A673 (cell line): ENCODE measurements at regions not wholly inside any gene's neighbourhood (a gene's known extent, or its start where the extent isn't known, plus 50 kb on each side); places are given as distances from the start of the nearest gene placed in this dataset.

Experiments
- BruUV-seq: library from RNA; stranded (reverse); fragments of 400-500 nt; replicated peaks from 2 replicates; lab custom pipeline; 2021; lab: Mats Ljungman, UMichigan
- CTCF ChIA-PET: fragments of 300-600 bp; sonication (Branson Sonifier 250); formaldehyde crosslinking; loops from one replicate; lab custom pipeline; 2022; ENCODE audit warnings: antibody characterized with exemption; lab: Charles Lee
- POLR2A ChIA-PET: fragments of 300-600 bp; sonication (Branson Sonifier 250); formaldehyde crosslinking; loops from one replicate; lab custom pipeline; 2022; ENCODE audit warnings: antibody characterized with exemption; ENCODE audit not compliant: low non-redundant PET; lab: Charles Lee
- DNase-seq: peaks from one replicate; pipeline ENCODE4 v3.0.0-alpha.2; 2015; ENCODE audit warnings: low spot score
- H3K27ac ChIP-seq: fragments of 200-600 bp; sonication (generic); 2 replicates; pipeline ENCODE4 v1.5.1; 2016; ENCODE audit warnings: mixed run types, low read depth, mild to moderate bottlenecking, mixed read lengths, antibody characterized with exemption, low read length; ENCODE audit not compliant: poor library complexity, severe bottlenecking
- H3K27me3 ChIP-seq: fragments of 200-600 bp; sonication (generic); replicated peaks from 2 replicates; pipeline ENCODE4 v1.6.1; 2017; ENCODE audit warnings: mixed run types, low read depth, mild to moderate bottlenecking, mixed read lengths, antibody characterized with exemption, low read length; ENCODE audit not compliant: insufficient read depth, poor library complexity
- H3K36me3 ChIP-seq: fragments of 200-600 bp; sonication (generic); 2 replicates; pipeline ENCODE4 v1.6.1; 2016; ENCODE audit warnings: mixed run types, mild to moderate bottlenecking, mixed read lengths, antibody characterized with exemption, low read length; ENCODE audit not compliant: insufficient read depth, poor library complexity, severe bottlenecking
- H3K4me1 ChIP-seq: fragments of 200-600 bp; sonication (generic); 2 replicates; pipeline ENCODE4 v1.6.1; 2017; ENCODE audit warnings: mixed run types, mild to moderate bottlenecking, mixed read lengths, antibody characterized with exemption, low read length; ENCODE audit not compliant: insufficient read depth, poor library complexity, severe bottlenecking
- H3K4me3 ChIP-seq: fragments of 200-600 bp; sonication (generic); 2 replicates; pipeline ENCODE4 v1.5.1; 2016; ENCODE audit warnings: low read depth, mixed run types, mild to moderate bottlenecking, mixed read lengths, low read length; ENCODE audit not compliant: poor library complexity, severe bottlenecking
- H3K9me3 ChIP-seq: fragments of 200-600 bp; sonication (generic); 2 replicates; pipeline ENCODE4 v1.6.1; 2016; ENCODE audit warnings: mixed run types, low read depth, mild to moderate bottlenecking, mixed read lengths, antibody characterized with exemption, low read length; ENCODE audit not compliant: poor library complexity, severe bottlenecking
- CTCF ChIP-seq: fragments of 300-800, 200-600 bp; sonication (generic); conservative IDR thresholded peaks from 2 replicates; pipeline ENCODE4 v1.5.1; 2017; ENCODE audit warnings: low read depth, mild to moderate bottlenecking, antibody characterized with exemption, low read length, moderate library complexity, mixed read lengths
- EZH2 ChIP-seq: fragments of 200-600 bp; sonication (generic); IDR thresholded peaks from 2 replicates; pipeline ENCODE4 v1.6.1; 2017; ENCODE audit warnings: borderline replicate concordance, low read depth, mild to moderate bottlenecking, mixed read lengths, antibody characterized with exemption, low read length; ENCODE audit not compliant: poor library complexity, severe bottlenecking
- intact Hi-C: fragments of 100-400 bp; cut with micrococcal nuclease; formaldehyde crosslinking; loops from one replicate; pipeline ENCODE4 v1.10.0; 2022; ENCODE audit not compliant: unreplicated experiment

GRCh38 chr5:107744418-107745330 lies 73.9 kb upstream of the EFNA5 start:
- no peaks in the 10 kb centered on the region for H3K9me3 ChIP-seq
- H3K4me3 ChIP-seq = no peak overlapping the region
- intact Hi-C loops = no loop called here
- CTCF ChIA-PET = no interaction called here
- no TSS peak for BruUV-seq
- H3K4me1 ChIP-seq = no peaks in the 10 kb centered on the region
- TF ChIP-seq CTCF (no peak), EZH2 (no peak)
- no peak overlapping the region for H3K27ac ChIP-seq
- DNase-seq = no peak
- no peaks in the 10 kb centered on the region for H3K36me3 ChIP-seq
- peaks cover 5% of the 10 kb centered on the region for H3K27me3 ChIP-seq
- POLR2A ChIA-PET = no interaction called here

- H3K27me3 ChIP-seq = no peaks in the 10 kb centered on the region
- ChIA-PET CTCF (no interaction called here), POLR2A (no interaction called here)
- peak; percentile 1 for DNase-seq
- no TSS peak for BruUV-seq
- no peak overlapping the region for H3K4me3 ChIP-seq
- H3K27ac ChIP-seq = no peak overlapping the region
- H3K36me3 ChIP-seq = no peaks in the 10 kb centered on the region
- intact Hi-C loops = no loop called here
- H3K4me1 ChIP-seq = no peaks in the 10 kb centered on the region
- no peaks in the 10 kb centered on the region for H3K9me3 ChIP-seq
- TF ChIP-seq EZH2 (no peak), CTCF (no peak)
These were observed 72.8 kb upstream of the EFNA5 start for GRCh38 chr5:107743373-107744000.

- TF ChIP-seq CTCF (no peak), EZH2 (no peak)
- ChIA-PET POLR2A (no interaction called here), CTCF (no interaction called here)
- H3K9me3 ChIP-seq = no peaks in the 10 kb centered on the region
- intact Hi-C loops = no loop called here
- H3K4me3 ChIP-seq = no peak overlapping the region
- BruUV-seq = no TSS peak
- H3K27ac ChIP-seq = no peak overlapping the region
- H3K27me3 ChIP-seq = no peaks in the 10 kb centered on the region
- no peak for DNase-seq
- no peaks in the 10 kb centered on the region for H3K4me1 ChIP-seq
- H3K36me3 ChIP-seq = no peaks in the 10 kb centered on the region
These were observed 68.9 kb upstream of the EFNA5 start for GRCh38 chr5:107739661-107740060.
